Activated CD8-positive, alpha-beta T cell treated with anti-CD3 and anti-CD28 coated beads for 36 hours (primary cell): ENCODE measurements at regions not wholly inside any gene's neighbourhood (a gene's known extent, or its start where the extent isn't known, plus 50 kb on each side); places are given as distances from the start of the nearest gene placed in this dataset.

ENCODE experiments used
- ATAC-seq: fragments of 200-7000 bp; cut with Tn5 transposase; one replicate; pipeline ENCODE4 v1.10.0; 2021; ENCODE audit warnings: mild to moderate bottlenecking, moderate library complexity
- CTCF ChIA-PET: fragments of 350-600 bp; sonication (Branson Sonifier 250); formaldehyde crosslinking; loops from one replicate; lab custom pipeline; 2021; ENCODE audit warnings: antibody characterized with exemption; lab: Charles Lee
- POLR2A ChIA-PET: fragments of 350-600 bp; sonication (Branson Sonifier 250); formaldehyde crosslinking; loops from one replicate; lab custom pipeline; 2021; ENCODE audit warnings: antibody characterized with exemption; lab: Charles Lee
- DNase-seq: peaks from one replicate; pipeline ENCODE4 v3.0.0-alpha.2; 2020
- H3K27ac Mint-ChIP-seq: one replicate; pipeline ENCODE4 v1.8.0; 2021; ENCODE audit warnings: mild to moderate bottlenecking, mixed read lengths
- H3K27me3 Mint-ChIP-seq: one replicate; pipeline ENCODE4 v1.8.0; 2021; ENCODE audit warnings: mixed read lengths
- H3K36me3 Mint-ChIP-seq: one replicate; pipeline ENCODE4 v1.8.0; 2021; ENCODE audit warnings: low read depth, mixed read lengths
- H3K4me1 Mint-ChIP-seq: one replicate; pipeline ENCODE4 v1.8.0; 2021; ENCODE audit warnings: low read depth, mixed read lengths
- H3K4me3 Mint-ChIP-seq: one replicate; pipeline ENCODE4 v1.8.0; 2021; ENCODE audit warnings: mild to moderate bottlenecking, moderate library complexity, mixed read lengths
- H3K9me3 Mint-ChIP-seq: one replicate; pipeline ENCODE4 v1.8.0; 2021; ENCODE audit warnings: mixed read lengths
- CTCF ChIP-seq: fragments of 200-600 bp; IDR thresholded peaks from one replicate; pipeline ENCODE4 v1.8.0; 2022; ENCODE audit warnings: antibody characterized with exemption, mild to moderate bottlenecking
- intact Hi-C: fragments of 100-400 bp; cut with micrococcal nuclease; formaldehyde crosslinking; loops from one replicate; pipeline ENCODE4 v1.10.0; 2022

GRCh38 chr6:170117111-170117972, 173.5 kb downstream of the DLL1 start:
- intact Hi-C loops, result no loop called here
- Mint-ChIP-seq H3K4me1 (no peaks in the 10 kb centered on the region), H3K27ac (no peak overlapping the region), H3K27me3 (no peaks in the 10 kb centered on the region), H3K36me3 (peaks cover 2% of the 10 kb centered on the region), H3K4me3 (no peak overlapping the region), H3K9me3 (peaks cover 19% of the 10 kb centered on the region)
- no peak for ATAC-seq
- ChIA-PET CTCF (no interaction called here), POLR2A (interaction anchor here (0.6 kb wide), 1 partner anchor 154 kb away, joined by 3 read pairs; no protein-coding TSS in a partner anchor)
- no peak for TF ChIP-seq CTCF
- DNase-seq, result no peak

GRCh38 chr6:170116636-170117035, 174.2 kb downstream of the DLL1 start:
- H3K9me3 Mint-ChIP-seq, result peaks cover 18% of the 10 kb centered on the region
- CTCF ChIA-PET, result no interaction called here
- no peak overlapping the region for H3K27ac Mint-ChIP-seq
- intact Hi-C loops, result no loop called here
- H3K4me1 Mint-ChIP-seq, result no peaks in the 10 kb centered on the region
- peaks cover 1% of the 10 kb centered on the region for H3K36me3 Mint-ChIP-seq
- no peak for TF ChIP-seq CTCF
- POLR2A ChIA-PET, result interaction anchor here (0.6 kb wide), 1 partner anchor 155 kb away, joined by 3 read pairs; no protein-coding TSS in a partner anchor
- ATAC-seq, result no peak
- H3K4me3 Mint-ChIP-seq, result no peak overlapping the region
- H3K27me3 Mint-ChIP-seq, result no peaks in the 10 kb centered on the region
- no peak for DNase-seq

- POLR2A ChIA-PET, result interaction anchor here (0.6 kb wide), 1 partner anchor 135 kb away, joined by 3 read pairs; no protein-coding TSS in a partner anchor
- no peaks in the 10 kb centered on the region for H3K27me3 Mint-ChIP-seq
- H3K27ac Mint-ChIP-seq, result no peak overlapping the region
- CTCF ChIA-PET, result no interaction called here
- H3K36me3 Mint-ChIP-seq, result no peaks in the 10 kb centered on the region
- H3K9me3 Mint-ChIP-seq, result peaks cover 7% of the 10 kb centered on the region
- H3K4me1 Mint-ChIP-seq, result no peaks in the 10 kb centered on the region
- TF ChIP-seq CTCF, result no peak
- H3K4me3 Mint-ChIP-seq, result no peak overlapping the region
- ATAC-seq, result no peak
- no peak for DNase-seq
- intact Hi-C loops, result no loop called here
These were observed 175.7 kb downstream of the DLL1 start for GRCh38 chr6:170114956-170115855.

- Mint-ChIP-seq H3K27ac (no peak overlapping the region), H3K4me1 (no peaks in the 10 kb centered on the region), H3K9me3 (peaks cover 2% of the 10 kb centered on the region), H3K4me3 (no peak overlapping the region), H3K27me3 (no peaks in the 10 kb centered on the region), H3K36me3 (no peaks in the 10 kb centered on the region)
- intact Hi-C loops, result no loop called here
- ChIA-PET CTCF (no interaction called here), POLR2A (interaction anchor here (0.6 kb wide), 1 partner anchor 135 kb away, joined by 3 read pairs; no protein-coding TSS in a partner anchor)
- ATAC-seq (no peak), DNase-seq (no peak)
- TF ChIP-seq CTCF, result no peak
These were observed 176.5 kb downstream of the DLL1 start for GRCh38 chr6:170114187-170114945.
